WTC11 (cell line): ENCODE measurements at regions not wholly inside any gene's neighbourhood (a gene's known extent, or its start where the extent isn't known, plus 50 kb on each side); places are given as distances from the start of the nearest gene placed in this dataset.

Source experiments
- ATAC-seq: fragments of 200-7000 bp; cut with Tn5 transposase; 2 replicates; pipeline ENCODE4 v1.10.0; 2021; ENCODE audit warnings: mild to moderate bottlenecking, moderate library complexity
- CTCF ChIA-PET: fragments of 300-600 bp; sonication (Branson Sonifier 250); formaldehyde crosslinking; loops from one replicate; lab custom pipeline; 2021; ENCODE audit warnings: antibody characterized with exemption; lab: Charles Lee
- POLR2A ChIA-PET: fragments of 350-600 bp; sonication (Branson Sonifier 250); formaldehyde crosslinking; loops from one replicate; lab custom pipeline; 2021; ENCODE audit warnings: antibody characterized with exemption; lab: Charles Lee
- DNase-seq: peaks from one replicate; pipeline ENCODE4 v3.0.0; 2021; ENCODE audit warnings: low spot score
- H3K27ac Mint-ChIP-seq: 2 replicates; pipeline ENCODE4 v1.8.0; 2021; ENCODE audit warnings: mixed read lengths
- H3K27me3 Mint-ChIP-seq: 2 replicates; pipeline ENCODE4 v1.8.0; 2021; ENCODE audit warnings: low read depth, mild to moderate bottlenecking, moderate library complexity, mixed read lengths
- H3K36me3 Mint-ChIP-seq: 2 replicates; pipeline ENCODE4 v1.8.0; 2021; ENCODE audit warnings: mixed read lengths
- H3K4me1 Mint-ChIP-seq: 2 replicates; pipeline ENCODE4 v1.8.0; 2022; ENCODE audit warnings: mixed read lengths
- H3K4me3 Mint-ChIP-seq: 2 replicates; pipeline ENCODE4 v1.8.0; 2021; ENCODE audit warnings: mild to moderate bottlenecking, moderate library complexity, mixed read lengths
- H3K9me3 Mint-ChIP-seq: 2 replicates; pipeline ENCODE4 v1.8.0; 2021; ENCODE audit warnings: mixed read lengths
- CBFB ChIP-seq: sonication (generic); formaldehyde crosslinking; IDR thresholded peaks from 2 replicates; pipeline ENCODE4 v1.8.1; 2022; ENCODE audit warnings: mild to moderate bottlenecking, low read depth, missing genetic modification reagents
- CREM ChIP-seq: sonication (generic); formaldehyde crosslinking; IDR thresholded peaks from 2 replicates; pipeline ENCODE4 v1.8.1; 2022; ENCODE audit warnings: mild to moderate bottlenecking, missing genetic modification reagents, moderate library complexity
- FOXK1 ChIP-seq: sonication (generic); formaldehyde crosslinking; IDR thresholded peaks from 2 replicates; pipeline ENCODE4 v1.8.0; 2022; ENCODE audit warnings: mild to moderate bottlenecking, moderate library complexity, missing genetic modification reagents
- FOXP1 ChIP-seq: sonication (generic); formaldehyde crosslinking; IDR thresholded peaks from 2 replicates; pipeline ENCODE4 v1.8.0; 2022; ENCODE audit warnings: missing genetic modification reagents, mild to moderate bottlenecking, moderate library complexity, borderline replicate concordance
- GRHL2 ChIP-seq: fragments of 250-450 bp; sonication (Bioruptor Pico); IDR thresholded peaks from 2 replicates; pipeline ENCODE4 v1.8.0; 2022; ENCODE audit warnings: mild to moderate bottlenecking, moderate library complexity; ENCODE audit not compliant: insufficient replicate concordance, severe bottlenecking
- GTF2I ChIP-seq: fragments of 250-450 bp; sonication (Bioruptor Pico); conservative IDR thresholded peaks from 2 replicates; pipeline ENCODE4 v1.4.0; 2021; ENCODE audit warnings: mild to moderate bottlenecking
- JUN ChIP-seq: sonication (generic); formaldehyde crosslinking; IDR thresholded peaks from 2 replicates; pipeline ENCODE4 v1.8.0; 2023; ENCODE audit warnings: mild to moderate bottlenecking, missing genetic modification reagents
- MYBL2 ChIP-seq: sonication (generic); formaldehyde crosslinking; IDR thresholded peaks from 2 replicates; pipeline ENCODE4 v1.8.1; 2023; ENCODE audit warnings: mild to moderate bottlenecking, moderate library complexity, missing genetic modification reagents
- NR1H2 ChIP-seq: sonication (generic); formaldehyde crosslinking; IDR thresholded peaks from 2 replicates; pipeline ENCODE4 v1.9.0; 2021; ENCODE audit warnings: mild to moderate bottlenecking, moderate library complexity, missing genetic modification reagents
- SOX15 ChIP-seq: fragments of 250-450 bp; sonication (Bioruptor Pico); IDR thresholded peaks from 2 replicates; pipeline ENCODE4 v1.9.0; 2021; ENCODE audit warnings: mild to moderate bottlenecking
- ZNF232 ChIP-seq: sonication (generic); formaldehyde crosslinking; IDR thresholded peaks from 2 replicates; pipeline ENCODE4 v1.8.0; 2022; ENCODE audit warnings: mild to moderate bottlenecking, missing genetic modification reagents
- TF ChIP-seq, protein P1 (sequence below): fragments of 200-600 bp; IDR thresholded peaks from 2 replicates; pipeline ENCODE4 v1.8.0; 2022; ENCODE audit warnings: antibody characterized with exemption
- TF ChIP-seq, protein P2 (sequence below): fragments of 250-450 bp; sonication (Bioruptor Pico); IDR thresholded peaks from 2 replicates; pipeline ENCODE4 v1.9.0; 2021; ENCODE audit warnings: moderate library complexity, mild to moderate bottlenecking, inconsistent platforms, borderline replicate concordance
- TF ChIP-seq, protein P3 (sequence below): sonication (generic); formaldehyde crosslinking; IDR thresholded peaks from 2 replicates; pipeline ENCODE4 v1.8.0; 2022; ENCODE audit warnings: mild to moderate bottlenecking, missing genetic modification reagents
- TF ChIP-seq, protein P4 (sequence below): sonication (generic); formaldehyde crosslinking; IDR thresholded peaks from 2 replicates; pipeline ENCODE4 v1.8.1; 2022; ENCODE audit warnings: mild to moderate bottlenecking, missing genetic modification reagents, moderate library complexity, borderline replicate concordance
- TF ChIP-seq, protein P5 (sequence below): sonication (generic); formaldehyde crosslinking; conservative IDR thresholded peaks from 2 replicates; pipeline ENCODE4 v1.8.1; 2022; ENCODE audit warnings: mild to moderate bottlenecking, missing genetic modification reagents
- TF ChIP-seq, protein P6 (sequence below): sonication (generic); formaldehyde crosslinking; IDR thresholded peaks from 2 replicates; pipeline ENCODE4 v1.8.1; 2023; ENCODE audit warnings: mild to moderate bottlenecking, missing genetic modification reagents
- TF ChIP-seq, protein P7 (sequence below): fragments of 250-450 bp; sonication (Bioruptor Pico); IDR thresholded peaks from 2 replicates; pipeline ENCODE4 v1.9.0; 2021; ENCODE audit warnings: mild to moderate bottlenecking
- TF ChIP-seq, protein P8 (sequence below): sonication (generic); formaldehyde crosslinking; IDR thresholded peaks from 2 replicates; pipeline ENCODE4 v1.8.1; 2022; ENCODE audit warnings: low read depth, mild to moderate bottlenecking, moderate library complexity, missing genetic modification reagents, borderline replicate concordance

DNA sequence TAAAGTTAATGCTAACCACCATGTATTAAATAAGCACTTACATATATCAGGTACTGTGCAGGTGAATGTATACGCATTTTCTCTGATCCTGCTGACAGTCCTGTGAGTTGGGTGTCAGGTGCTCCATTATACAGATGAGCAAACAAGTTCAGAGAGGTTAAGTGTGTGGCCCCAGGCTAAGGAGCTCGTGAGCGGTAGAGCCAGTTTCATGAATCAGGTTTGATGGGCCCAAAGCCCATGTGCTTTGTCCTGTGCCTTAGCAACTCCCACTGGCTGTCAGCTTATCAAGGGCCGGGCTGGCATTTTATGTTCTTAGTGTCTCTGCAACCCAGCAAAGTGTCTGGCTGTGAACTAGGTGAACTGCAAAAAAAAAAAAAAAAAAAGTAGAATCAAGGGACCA is 701.2 kb upstream of the TBX3 start:
- Mint-ChIP-seq H3K4me3 (no peak overlapping the region), H3K27ac (no peak overlapping the region), H3K36me3 (no peaks in the 10 kb centered on the region), H3K4me1 (peaks cover 17% of the 10 kb centered on the region), H3K27me3 (no peaks in the 10 kb centered on the region), H3K9me3 (no peaks in the 10 kb centered on the region)
- ChIA-PET CTCF (no interaction called here), POLR2A (no interaction called here)
- TF ChIP-seq MYBL2 (no peak), GTF2I (CRISPR knock-in tag) (no peak), CBFB (no peak), FOXK1 (CRISPR knock-in tag) (no peak), GRHL2 (no peak), NR1H2 (no peak), FOXP1 (CRISPR knock-in tag) (no peak), JUN (CRISPR knock-in tag) (no peak), ZNF232 (CRISPR knock-in tag) (no peak), SOX15 (CRISPR knock-in tag) (no peak), CREM (CRISPR knock-in tag) (no peak)
- TF ChIP-seq, protein P1, sequence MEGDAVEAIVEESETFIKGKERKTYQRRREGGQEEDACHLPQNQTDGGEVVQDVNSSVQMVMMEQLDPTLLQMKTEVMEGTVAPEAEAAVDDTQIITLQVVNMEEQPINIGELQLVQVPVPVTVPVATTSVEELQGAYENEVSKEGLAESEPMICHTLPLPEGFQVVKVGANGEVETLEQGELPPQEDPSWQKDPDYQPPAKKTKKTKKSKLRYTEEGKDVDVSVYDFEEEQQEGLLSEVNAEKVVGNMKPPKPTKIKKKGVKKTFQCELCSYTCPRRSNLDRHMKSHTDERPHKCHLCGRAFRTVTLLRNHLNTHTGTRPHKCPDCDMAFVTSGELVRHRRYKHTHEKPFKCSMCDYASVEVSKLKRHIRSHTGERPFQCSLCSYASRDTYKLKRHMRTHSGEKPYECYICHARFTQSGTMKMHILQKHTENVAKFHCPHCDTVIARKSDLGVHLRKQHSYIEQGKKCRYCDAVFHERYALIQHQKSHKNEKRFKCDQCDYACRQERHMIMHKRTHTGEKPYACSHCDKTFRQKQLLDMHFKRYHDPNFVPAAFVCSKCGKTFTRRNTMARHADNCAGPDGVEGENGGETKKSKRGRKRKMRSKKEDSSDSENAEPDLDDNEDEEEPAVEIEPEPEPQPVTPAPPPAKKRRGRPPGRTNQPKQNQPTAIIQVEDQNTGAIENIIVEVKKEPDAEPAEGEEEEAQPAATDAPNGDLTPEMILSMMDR, result no peak
- TF ChIP-seq, protein P2, sequence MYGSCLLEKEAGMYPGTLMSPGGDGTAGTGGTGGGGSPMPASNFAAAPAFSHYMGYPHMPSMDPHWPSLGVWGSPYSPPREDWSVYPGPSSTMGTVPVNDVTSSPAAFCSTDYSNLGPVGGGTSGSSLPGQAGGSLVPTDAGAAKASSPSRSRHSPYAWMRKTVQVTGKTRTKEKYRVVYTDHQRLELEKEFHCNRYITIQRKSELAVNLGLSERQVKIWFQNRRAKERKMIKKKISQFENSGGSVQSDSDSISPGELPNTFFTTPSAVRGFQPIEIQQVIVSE (CRISPR knock-in tag), result no peak
- TF ChIP-seq, protein P3, sequence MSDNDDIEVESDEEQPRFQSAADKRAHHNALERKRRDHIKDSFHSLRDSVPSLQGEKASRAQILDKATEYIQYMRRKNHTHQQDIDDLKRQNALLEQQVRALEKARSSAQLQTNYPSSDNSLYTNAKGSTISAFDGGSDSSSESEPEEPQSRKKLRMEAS (CRISPR knock-in tag), result no peak
- TF ChIP-seq, protein P4, sequence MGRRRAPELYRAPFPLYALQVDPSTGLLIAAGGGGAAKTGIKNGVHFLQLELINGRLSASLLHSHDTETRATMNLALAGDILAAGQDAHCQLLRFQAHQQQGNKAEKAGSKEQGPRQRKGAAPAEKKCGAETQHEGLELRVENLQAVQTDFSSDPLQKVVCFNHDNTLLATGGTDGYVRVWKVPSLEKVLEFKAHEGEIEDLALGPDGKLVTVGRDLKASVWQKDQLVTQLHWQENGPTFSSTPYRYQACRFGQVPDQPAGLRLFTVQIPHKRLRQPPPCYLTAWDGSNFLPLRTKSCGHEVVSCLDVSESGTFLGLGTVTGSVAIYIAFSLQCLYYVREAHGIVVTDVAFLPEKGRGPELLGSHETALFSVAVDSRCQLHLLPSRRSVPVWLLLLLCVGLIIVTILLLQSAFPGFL (CRISPR knock-in tag), result no peak
- TF ChIP-seq, protein P5, sequence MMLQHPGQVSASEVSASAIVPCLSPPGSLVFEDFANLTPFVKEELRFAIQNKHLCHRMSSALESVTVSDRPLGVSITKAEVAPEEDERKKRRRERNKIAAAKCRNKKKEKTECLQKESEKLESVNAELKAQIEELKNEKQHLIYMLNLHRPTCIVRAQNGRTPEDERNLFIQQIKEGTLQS (CRISPR knock-in tag), result no peak
- TF ChIP-seq, protein P6, sequence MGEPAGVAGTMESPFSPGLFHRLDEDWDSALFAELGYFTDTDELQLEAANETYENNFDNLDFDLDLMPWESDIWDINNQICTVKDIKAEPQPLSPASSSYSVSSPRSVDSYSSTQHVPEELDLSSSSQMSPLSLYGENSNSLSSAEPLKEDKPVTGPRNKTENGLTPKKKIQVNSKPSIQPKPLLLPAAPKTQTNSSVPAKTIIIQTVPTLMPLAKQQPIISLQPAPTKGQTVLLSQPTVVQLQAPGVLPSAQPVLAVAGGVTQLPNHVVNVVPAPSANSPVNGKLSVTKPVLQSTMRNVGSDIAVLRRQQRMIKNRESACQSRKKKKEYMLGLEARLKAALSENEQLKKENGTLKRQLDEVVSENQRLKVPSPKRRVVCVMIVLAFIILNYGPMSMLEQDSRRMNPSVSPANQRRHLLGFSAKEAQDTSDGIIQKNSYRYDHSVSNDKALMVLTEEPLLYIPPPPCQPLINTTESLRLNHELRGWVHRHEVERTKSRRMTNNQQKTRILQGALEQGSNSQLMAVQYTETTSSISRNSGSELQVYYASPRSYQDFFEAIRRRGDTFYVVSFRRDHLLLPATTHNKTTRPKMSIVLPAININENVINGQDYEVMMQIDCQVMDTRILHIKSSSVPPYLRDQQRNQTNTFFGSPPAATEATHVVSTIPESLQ (CRISPR knock-in tag), result no peak
- TF ChIP-seq, protein P7, sequence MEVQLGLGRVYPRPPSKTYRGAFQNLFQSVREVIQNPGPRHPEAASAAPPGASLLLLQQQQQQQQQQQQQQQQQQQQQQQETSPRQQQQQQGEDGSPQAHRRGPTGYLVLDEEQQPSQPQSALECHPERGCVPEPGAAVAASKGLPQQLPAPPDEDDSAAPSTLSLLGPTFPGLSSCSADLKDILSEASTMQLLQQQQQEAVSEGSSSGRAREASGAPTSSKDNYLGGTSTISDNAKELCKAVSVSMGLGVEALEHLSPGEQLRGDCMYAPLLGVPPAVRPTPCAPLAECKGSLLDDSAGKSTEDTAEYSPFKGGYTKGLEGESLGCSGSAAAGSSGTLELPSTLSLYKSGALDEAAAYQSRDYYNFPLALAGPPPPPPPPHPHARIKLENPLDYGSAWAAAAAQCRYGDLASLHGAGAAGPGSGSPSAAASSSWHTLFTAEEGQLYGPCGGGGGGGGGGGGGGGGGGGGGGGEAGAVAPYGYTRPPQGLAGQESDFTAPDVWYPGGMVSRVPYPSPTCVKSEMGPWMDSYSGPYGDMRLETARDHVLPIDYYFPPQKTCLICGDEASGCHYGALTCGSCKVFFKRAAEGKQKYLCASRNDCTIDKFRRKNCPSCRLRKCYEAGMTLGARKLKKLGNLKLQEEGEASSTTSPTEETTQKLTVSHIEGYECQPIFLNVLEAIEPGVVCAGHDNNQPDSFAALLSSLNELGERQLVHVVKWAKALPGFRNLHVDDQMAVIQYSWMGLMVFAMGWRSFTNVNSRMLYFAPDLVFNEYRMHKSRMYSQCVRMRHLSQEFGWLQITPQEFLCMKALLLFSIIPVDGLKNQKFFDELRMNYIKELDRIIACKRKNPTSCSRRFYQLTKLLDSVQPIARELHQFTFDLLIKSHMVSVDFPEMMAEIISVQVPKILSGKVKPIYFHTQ (CRISPR knock-in tag), result no peak
- TF ChIP-seq, protein P8, sequence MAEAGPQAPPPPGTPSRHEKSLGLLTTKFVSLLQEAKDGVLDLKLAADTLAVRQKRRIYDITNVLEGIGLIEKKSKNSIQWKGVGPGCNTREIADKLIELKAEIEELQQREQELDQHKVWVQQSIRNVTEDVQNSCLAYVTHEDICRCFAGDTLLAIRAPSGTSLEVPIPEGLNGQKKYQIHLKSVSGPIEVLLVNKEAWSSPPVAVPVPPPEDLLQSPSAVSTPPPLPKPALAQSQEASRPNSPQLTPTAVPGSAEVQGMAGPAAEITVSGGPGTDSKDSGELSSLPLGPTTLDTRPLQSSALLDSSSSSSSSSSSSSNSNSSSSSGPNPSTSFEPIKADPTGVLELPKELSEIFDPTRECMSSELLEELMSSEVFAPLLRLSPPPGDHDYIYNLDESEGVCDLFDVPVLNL (CRISPR knock-in tag), result no peak
- DNase-seq (no peak), ATAC-seq (no peak)
